ENCODE measurements at regions not wholly inside any gene's neighbourhood (a gene's known extent, or its start where the extent isn't known, plus 50 kb on each side); places are given as distances from the start of the nearest gene placed in this dataset.
A peak's percentile ranks its signal among the peaks of the same experiment; 100 is the strongest.

- TF ChIP-seq, protein P1, sequence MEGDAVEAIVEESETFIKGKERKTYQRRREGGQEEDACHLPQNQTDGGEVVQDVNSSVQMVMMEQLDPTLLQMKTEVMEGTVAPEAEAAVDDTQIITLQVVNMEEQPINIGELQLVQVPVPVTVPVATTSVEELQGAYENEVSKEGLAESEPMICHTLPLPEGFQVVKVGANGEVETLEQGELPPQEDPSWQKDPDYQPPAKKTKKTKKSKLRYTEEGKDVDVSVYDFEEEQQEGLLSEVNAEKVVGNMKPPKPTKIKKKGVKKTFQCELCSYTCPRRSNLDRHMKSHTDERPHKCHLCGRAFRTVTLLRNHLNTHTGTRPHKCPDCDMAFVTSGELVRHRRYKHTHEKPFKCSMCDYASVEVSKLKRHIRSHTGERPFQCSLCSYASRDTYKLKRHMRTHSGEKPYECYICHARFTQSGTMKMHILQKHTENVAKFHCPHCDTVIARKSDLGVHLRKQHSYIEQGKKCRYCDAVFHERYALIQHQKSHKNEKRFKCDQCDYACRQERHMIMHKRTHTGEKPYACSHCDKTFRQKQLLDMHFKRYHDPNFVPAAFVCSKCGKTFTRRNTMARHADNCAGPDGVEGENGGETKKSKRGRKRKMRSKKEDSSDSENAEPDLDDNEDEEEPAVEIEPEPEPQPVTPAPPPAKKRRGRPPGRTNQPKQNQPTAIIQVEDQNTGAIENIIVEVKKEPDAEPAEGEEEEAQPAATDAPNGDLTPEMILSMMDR (conservative IDR thresholded peaks at IDR 0.05; ENCODE audit: low read depth), result no peak
- no peak for DNase-seq (ENCODE audit: low spot score)
- CTCF ChIA-PET, result interaction anchor here (0.5 to 0.7 kb wide), 3 partner anchors 70 to 549 kb away, joined by 3 to 4 read pairs (median 3); no protein-coding TSS in a partner anchor
- POLR2A ChIA-PET (ENCODE audit: low non-redundant PET), result no interaction called here
- H3K27ac ChIP-seq, result peak overlapping the region; percentile 99
Measured at GRCh38 chr2:172252154-172252553, 149.5 kb upstream of the DLX2 start.

DNA sequence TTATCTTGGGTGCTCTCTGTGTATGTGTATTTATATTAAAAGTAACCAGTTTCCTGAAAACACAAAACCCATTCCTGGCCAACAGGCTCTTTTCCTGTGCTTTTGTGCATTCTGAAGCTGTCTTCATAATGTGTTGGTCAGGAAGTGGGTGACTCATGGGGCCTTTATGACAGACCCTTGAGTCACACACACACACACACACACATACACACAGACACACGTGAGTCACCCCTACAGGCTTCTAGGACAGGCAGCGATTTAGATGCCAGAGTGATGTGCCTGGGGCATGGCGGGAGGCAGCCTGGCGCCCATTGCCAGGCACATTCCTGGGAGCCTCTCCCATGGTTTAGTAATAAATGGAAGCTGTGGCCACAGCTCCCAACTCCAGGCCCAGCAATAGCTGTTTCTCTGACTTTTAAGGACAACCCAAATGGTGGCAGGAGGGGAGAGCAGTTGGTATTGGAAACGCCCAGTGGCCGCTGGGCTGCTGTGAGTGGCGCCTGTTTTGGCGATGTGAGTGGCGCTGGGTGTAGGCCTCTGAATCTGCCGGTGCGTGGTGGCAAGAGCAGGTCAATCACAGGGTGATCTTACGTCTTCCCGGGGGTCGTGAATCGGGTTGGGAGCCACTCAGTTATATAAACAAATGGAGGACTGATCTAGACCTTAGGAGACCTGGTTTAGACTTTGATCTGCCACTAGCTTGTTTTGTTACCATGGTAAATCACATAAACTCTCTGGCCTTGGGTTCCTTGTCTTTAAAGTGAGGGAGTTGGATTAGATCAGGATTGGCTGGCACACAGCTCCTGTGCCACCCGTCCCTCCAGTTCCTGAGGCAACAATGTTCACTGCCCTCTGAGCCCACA lies 150.7 kb upstream of the DLX2 start:
- ChIA-PET CTCF (interaction anchor here (0.5 to 1.3 kb wide), 5 partner anchors 11 to 232 kb away, joined by 3 to 4 read pairs (median 3); no protein-coding TSS in a partner anchor), POLR2A (ENCODE audit: low non-redundant PET) (interaction anchor here (0.6 to 0.7 kb wide), 2 partner anchors 24 to 44 kb away, joined by 3 to 4 read pairs; no protein-coding TSS in a partner anchor)
- TF ChIP-seq, protein P1 (conservative IDR thresholded peaks at IDR 0.05; ENCODE audit: low read depth), result no peak
- H3K27ac ChIP-seq, result peak overlapping the region; percentile 99
- peak; percentile 92 for DNase-seq (ENCODE audit: low spot score)

GRCh38 chr2:172256886-172257285 lies 154.2 kb upstream of the DLX2 start:
- no peak for DNase-seq (ENCODE audit: low spot score)
- POLR2A ChIA-PET (ENCODE audit: low non-redundant PET), result no interaction called here
- TF ChIP-seq, protein P1 (conservative IDR thresholded peaks at IDR 0.05; ENCODE audit: low read depth), result no peak
- H3K27ac ChIP-seq, result peak overlapping the region; percentile 86
- CTCF ChIA-PET, result no interaction called here

DNA sequence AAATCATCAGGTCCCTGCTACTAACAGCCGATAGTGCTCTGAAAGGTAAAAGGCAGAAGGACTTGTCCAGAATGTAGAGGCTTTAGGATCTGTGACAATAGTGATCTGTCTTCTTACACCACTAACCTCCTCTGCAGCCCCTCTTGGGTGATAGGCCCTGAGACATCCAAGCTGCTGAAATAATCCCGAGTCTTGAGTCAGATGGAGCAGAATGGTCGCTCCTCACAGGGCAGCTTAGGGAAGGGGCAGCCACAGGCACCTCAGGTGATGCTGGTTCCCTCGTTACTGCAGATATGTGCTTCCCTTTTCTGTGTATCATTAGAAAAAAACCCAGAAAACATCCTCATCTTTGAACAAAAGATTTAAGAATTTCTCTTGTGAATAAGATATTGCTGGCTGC lies 157.1 kb upstream of the DLX2 start:
- no peak for DNase-seq (ENCODE audit: low spot score)
- POLR2A ChIA-PET (ENCODE audit: low non-redundant PET), result no interaction called here
- CTCF ChIA-PET, result no interaction called here

DNA sequence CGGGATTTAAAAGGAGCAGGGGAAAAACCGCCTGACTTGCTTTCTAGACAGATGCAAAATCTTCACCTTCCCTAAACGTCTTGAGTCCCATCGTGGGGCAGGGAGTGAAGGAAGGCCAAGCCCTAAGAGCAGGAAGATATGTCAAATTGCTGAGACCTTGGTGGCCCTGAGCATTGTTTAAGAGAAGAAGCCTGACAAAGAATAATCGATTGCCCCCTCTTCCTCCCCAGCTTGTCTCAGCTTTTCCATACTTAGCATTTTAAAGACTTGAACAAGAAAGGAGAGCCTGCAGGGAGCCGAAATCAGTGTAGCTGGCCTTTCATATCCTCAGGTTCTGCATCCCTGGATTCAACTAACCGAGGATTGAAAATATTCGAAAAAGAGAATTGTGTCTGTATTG lies 157.6 kb upstream of the DLX2 start:
- ChIA-PET CTCF (no interaction called here), POLR2A (ENCODE audit: low non-redundant PET) (no interaction called here)
- H3K27ac ChIP-seq, result peak overlapping the region; percentile 69; the same call in 1 of the 2 replicates
- TF ChIP-seq, protein P1 (conservative IDR thresholded peaks at IDR 0.05; ENCODE audit: low read depth), result no peak
- DNase-seq (ENCODE audit: low spot score), result no peak

More for the DNA sequence above, 157.1 kb upstream of the DLX2 start:
- H3K27ac ChIP-seq, result peak overlapping the region; percentile 69
- TF ChIP-seq, protein P1 (conservative IDR thresholded peaks at IDR 0.05; ENCODE audit: low read depth), result no peak

DNA sequence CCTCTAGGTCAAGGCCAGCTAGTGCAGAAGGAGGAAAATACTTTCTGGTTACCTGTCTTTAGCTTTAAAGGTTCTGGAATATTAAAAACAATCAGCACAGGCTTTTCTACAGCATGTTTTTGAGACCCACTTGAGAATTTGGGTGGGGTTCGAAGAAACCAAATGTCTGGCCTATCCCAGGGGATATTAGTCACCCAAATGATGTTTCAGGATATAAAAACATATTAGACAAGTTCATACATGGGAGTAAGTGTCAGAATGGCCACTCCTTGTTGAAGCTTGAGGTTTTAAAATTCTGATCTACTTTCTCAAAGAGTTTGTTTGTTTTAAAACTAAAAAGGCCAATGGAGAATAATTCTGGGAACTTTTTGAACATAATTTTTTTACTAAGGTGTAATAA lies 158.6 kb upstream of the DLX2 start:
- ChIA-PET CTCF (interaction anchor here (0.6 to 0.8 kb wide), 2 partner anchors 11 to 89 kb away, joined by 3 read pairs; no protein-coding TSS in a partner anchor), POLR2A (ENCODE audit: low non-redundant PET) (interaction anchor here (0.9 kb wide), 1 partner anchor 168 kb away, joined by 3 read pairs; no protein-coding TSS in a partner anchor)
- peak overlapping the region; percentile 69 for H3K27ac ChIP-seq
- TF ChIP-seq, protein P1 (conservative IDR thresholded peaks at IDR 0.05; ENCODE audit: low read depth), result no peak
- peak; percentile 93 for DNase-seq (ENCODE audit: low spot score)
